Stimulated activated CD4-positive, alpha-beta T cell treated with anti-CD3 and anti-CD28 coated beads, TNF-alpha, amount 100 ng/mL, for 1 hour (primary cell): ENCODE measurements at regions not wholly inside any gene's neighbourhood (a gene's known extent, or its start where the extent isn't known, plus 50 kb on each side); places are given as distances from the start of the nearest gene placed in this dataset.
"Not testable (repeated sequence)": the region's sequence is repeated elsewhere in the genome, so short reads cannot be mapped to it uniquely, and the experiment has no call there.

Experiments used
- DNase-seq, 3 donors: peaks; one replicate each; pipeline ENCODE4 v3.0.0-alpha.2; 2020; ENCODE audit warnings: low read depth in 3 of 3, low spot score in 1 of 3

DNA sequence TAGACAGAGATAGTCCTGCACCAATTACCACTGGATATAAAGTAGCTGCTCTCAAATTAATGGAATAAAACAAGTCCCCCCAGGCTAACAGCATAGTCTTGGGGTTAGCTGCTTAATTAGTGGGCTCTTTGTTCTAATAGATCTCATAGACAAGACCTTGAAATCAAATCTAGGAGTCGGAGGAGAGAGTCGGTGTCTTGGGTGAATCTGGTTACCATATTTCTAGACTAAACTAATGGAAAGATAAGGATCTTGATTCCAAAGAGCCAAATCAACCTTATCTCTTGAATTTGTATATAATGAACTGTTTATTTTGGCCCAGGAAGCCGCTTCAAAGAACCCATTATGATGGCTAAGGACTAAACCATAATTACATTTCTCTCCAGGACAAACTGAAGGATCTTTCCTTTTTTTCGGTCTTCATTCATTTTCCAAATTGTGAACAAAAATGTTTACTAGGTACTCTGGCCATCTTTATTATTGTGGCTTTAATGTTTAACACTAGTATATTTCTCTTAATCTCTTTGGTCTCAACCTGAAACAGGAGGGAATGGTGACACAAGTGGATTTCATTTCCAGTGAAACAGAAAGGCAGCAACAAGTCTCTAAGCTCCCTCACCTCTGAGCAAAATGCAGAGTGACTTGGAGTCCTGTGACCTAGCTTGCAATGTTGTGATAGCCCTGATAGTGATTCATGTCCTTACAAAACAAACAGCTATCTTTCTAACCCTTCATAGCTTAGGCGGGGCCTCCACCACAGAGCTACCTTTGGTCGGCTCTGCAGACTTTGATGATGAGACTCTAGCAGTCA is 137.9 kb upstream of the PARD3B start:
- DNase-seq = no peak

DNA sequence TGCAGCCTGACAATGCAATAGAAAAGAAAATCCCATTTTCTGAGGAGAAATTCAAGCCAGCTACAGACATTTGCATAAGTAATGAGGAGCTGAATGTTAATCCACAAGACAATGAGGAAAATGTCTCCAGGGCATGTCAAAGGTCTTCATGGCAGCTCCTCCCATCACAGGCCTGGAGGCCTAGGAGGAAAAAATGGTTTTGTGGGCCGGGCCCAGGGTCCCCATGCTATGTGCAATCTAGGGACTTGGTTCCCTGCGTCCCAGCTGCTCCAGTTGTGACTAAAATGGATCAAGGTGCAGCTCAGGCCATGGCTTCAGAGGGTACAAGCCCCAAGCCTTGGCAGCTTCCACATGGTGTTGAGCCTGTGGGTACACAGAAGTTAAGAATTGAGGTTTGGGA is 132.5 kb upstream of the PARD3B start:
- not testable (repeated sequence) for DNase-seq

DNA sequence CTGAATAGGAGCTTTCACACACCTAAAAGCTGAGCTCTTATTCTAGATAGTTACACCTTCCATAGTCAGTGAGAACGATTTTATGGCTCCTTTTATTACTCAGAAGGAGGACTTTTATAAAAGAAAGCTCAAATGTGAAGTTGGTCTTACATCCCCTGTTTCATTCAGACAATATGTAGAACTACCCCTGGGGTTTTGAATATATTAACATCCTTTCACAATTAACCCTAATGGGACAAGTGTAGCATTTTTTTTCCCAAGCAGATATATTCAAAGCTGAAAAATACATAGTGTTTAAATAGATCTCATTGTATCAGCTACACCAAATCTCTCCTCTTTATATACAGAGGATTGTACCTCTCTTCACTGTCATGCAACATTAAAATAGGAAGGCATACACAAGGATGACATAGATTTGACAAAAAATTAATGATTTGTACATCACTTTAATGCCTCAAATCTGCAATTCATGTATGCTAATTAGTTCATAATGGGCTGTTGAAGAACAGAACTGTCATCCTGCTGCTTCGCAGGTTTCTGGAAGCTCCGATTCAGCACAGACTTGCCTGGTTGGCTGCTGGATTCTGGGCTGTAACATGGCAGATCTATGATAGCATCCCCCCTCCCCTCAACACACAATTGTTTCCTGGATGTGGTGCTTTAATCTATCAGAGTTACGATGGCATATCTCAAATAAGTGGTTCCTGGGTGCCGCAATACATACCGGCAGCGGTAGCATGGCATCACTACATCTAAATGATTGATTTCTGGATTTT is 129.7 kb upstream of the PARD3B start:
- DNase-seq = no peak

DNA sequence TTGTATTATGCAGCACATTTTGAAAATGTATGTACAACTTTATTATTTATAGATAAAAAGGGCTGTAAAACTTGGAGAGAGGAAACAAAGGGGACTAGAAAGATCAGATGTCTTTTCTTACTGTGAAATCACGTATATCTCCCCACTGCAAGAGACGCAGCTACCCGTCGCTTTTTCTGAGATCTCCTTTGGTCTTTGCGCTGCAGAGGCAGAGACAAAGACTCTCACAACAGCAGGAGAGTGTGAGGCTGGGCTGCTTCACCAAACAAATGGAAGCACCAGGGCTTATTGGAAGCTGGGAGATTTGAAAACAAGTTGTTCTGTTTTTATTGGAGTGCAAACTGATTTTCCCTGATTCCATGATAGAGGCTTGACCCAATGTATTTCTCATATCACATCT is 129.0 kb upstream of the PARD3B start:
- no peak for DNase-seq

DNA sequence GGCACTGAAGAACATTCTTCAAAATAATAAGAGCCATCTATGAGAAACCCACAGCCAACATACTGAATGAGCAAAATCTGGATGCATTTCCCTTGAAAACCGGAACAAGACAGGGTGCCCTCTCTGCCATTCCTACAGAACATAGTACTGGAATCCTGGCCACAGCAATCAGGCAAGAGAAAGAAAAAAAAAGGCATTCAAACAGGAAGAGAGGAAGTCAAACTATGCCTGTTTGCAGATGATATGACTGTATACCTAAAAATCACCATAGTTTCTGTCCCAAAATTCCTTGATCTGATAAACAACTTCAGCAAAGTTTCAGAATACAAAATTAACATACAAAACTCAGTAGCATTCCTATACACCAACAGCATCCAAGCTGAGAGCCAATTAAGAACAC is 119.5 kb upstream of the PARD3B start:
- DNase-seq = no peak

DNA sequence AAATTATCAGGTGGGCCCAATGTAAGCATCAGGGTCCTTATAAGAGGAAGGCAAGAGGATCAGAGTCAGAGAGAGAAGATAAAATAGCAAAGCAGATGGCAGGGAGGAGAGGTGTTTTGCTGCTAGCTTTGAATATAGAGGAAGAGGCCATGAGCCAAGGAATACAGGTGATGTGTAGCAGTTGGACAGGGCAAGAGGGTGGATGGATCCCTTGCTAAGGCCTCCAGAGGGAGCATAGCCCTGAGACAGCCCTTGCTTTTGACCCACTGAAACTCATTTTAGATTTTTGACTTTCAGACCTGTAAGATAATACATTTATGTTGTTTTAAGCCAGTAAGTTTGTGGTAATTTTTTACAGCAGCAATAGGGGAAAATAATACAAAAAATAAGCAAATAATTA is 116.6 kb upstream of the PARD3B start:
- no peak for DNase-seq

DNA sequence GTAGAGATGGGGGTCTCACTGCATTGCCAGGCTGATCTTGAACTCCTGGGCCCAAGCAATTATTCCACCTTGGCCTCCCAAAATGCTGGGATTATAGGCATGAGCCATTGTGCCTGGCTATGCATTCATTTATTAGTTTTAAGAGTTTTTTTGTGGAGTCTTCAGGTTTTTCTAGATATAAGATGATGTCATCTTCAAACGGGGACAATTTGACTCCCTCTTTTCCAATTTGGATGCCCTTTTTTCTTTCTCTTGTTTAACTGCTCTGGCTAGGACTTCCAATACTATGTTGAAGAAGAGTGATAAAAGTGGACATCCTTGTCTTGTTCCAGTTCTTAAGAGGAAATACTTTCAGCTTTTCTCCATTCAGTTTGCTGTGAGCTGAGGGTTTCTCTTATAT is 113.7 kb upstream of the PARD3B start:
- no peak for DNase-seq

DNA sequence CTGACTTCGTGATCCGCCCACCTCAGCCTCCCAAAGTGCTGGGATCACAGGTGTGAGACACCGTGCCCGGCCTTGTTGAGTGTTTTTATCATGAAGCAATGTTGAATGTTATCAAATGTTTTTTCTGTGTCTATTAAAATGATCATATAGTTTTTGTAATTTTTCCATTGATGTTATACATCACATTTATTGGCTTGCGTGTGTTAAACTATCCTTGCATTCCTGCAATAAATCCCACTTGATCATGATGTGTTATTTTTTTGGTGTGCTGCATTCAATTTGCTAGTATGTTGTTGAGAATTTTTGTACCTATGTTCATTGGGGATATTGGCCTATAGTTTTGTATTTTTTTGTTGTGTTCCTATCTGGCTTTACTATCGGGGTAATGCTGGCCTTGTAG is 113.1 kb upstream of the PARD3B start:
- DNase-seq = no peak

DNA sequence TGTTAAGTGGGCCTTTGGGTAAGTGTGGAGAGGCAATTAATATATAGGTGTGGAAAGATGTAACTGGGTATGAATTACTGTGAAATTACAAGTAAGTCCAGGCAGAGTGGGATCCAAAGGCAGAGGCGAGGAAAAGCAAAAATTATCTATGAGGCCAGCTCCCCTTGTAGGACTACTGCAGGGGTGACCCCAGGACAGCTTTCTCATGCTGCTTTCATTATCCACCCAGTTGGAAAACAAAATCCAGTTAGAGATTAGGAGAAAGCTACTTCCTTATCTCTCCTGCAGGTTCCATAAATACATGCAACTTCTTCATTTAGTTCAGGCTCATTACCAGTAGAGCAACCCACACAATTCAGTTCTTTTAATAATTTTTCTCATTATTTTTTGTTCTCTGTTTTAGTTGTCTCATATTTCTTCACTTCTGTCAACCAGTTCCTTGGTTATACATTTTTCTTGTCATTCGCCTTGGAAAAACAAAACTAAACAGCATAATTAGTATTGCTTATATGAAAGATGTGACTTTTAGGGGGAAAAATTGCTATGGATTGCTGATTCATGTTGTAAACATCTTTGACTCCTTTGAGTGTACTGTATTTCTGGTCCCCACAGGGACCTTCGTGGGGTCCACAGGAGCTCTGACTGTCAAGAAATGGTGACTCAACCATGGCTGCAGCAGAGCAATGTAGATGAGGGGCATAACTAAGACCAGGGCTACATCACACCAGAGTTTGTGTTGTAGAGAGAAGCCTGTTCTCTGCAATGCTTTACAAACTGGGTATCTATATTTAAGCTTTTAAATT is 110.4 kb upstream of the PARD3B start:
- DNase-seq = no peak

DNA sequence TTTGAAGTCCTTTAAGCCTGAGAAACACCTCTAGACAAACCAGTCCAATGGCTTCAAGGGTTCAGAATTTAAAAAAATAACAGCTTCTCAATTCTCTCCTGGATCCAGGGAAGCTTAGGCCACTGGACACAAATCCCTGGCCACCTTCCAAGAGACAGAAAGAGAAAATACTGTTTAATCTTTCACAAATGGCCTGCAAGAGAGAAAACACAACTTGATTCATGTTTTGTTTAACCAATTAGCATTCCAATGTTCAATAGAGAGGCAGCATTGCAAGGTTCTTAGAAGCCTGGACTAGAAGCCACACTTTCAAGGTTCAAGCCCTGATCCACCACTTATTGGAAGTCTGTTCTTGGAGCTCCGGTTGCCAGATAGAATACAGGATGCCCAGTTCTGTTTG is 109.0 kb upstream of the PARD3B start:
- no peak for DNase-seq

DNA sequence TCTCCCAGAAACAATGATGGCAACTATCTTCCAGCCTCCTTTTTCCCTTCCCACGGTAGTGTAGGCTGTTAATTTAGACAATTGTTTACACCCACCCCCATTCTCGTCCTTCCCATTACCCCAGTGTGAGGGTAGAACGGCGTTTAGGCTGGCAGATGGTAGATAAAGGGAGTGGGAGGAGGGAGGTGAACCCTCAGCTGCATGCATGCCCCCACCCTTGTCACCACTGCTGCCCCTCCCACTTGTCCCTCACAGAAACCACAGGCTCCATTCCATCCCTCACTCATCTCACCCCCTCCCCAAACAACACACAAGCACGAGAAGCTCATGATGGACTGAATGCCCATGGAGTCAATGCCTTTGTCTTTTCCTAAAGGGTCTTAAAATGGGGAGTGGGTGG is 107.9 kb upstream of the PARD3B start:
- no peak for DNase-seq

DNA sequence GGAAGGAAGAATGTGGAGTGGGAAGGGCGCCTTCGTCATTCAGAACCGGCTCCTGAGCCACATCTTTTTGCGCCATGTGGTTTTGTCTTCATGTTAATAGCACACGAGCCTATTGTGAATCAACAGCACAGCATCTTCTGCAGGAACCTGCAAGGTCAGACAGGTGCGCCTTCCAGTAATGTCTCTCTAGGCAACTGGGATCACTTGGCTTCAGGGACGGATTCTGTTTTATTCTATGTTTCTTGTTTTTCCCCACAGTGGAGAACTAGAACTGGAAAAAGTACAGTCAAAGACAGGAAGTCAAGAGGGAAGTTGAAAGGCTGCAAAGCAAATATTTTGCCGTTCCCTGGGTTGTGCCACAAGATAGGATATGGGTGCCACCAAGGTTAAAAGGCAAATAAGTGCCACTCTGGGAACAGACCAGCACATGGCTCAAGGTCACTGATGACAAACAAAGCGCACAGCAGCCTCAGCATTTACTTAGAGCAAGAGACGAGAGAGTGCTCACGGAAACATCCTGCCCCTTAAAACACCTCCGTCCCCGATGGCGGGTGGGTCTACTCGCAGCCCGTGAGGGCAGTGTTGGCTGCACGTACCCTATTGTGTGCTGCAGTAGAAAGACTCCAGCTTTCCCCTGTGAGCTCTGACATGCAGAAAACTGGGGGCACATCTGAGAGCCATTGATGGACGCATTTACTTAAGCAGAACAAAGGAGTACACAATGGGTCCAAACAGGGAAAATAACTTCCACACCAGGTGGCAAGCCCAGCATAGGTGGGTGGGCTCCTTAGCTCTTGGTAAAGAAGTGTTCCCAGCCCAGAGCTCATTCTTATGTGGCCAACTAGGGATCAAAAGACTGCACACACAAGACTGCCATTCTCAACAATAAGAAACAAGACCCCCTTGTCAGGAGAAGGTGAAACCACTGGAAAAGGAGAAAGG is 107.2 kb upstream of the PARD3B start:
- DNase-seq = no peak

DNA sequence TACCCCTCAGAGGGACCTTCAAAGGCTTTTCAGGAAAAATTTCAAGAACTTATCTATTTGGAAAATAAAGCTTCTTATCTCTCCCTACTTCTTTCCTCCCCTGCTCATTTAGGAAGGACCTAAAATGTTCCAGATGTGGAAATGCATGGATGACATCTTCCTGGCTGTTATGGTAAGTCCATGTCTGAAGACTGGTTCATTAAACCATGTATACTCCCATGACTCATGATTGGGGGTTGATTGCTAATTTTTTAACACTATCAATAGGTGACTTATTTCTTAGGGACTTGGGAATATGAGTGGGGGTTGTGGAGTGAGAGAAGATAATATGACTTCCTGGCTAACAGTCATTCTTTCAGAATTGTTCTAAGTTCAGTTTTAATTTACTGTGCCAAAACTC is 104.0 kb upstream of the PARD3B start:
- DNase-seq = no peak

DNA sequence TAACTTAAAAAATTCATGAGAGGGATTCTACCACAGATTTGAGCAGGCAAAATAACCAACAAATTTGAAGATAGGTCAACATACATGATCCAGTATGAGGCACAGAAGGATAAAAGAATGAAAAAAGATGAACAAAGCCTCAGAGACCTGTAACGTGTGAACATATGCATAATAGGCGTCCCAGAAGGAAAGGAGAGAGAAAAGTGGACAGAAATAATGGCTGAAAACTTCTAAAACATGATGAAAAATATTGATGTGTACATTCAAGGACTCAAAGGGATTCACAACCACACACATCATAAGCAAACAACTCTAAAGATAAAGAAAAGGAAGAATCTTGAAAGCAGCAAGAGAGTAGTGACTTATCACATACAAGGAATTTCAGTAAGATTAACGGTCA is 100.1 kb upstream of the PARD3B start:
- DNase-seq = no peak

DNA sequence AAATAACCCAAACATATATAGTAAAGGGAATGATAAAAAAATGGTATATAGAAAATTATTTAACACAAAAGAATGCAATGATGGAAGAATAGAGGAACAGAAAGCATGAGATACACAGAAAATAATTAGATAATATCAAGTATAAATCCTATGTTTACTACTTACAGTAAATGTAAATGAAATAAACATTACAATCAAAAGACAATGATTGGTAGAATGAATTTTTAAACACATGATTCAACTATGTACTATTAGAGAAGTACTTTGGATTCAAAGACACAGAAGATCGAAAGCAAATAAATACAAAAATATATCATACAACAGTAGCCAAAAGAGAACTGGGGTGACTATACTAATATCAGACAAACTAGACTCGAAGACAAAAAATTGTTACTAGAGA is 97.6 kb upstream of the PARD3B start:
- no peak for DNase-seq

DNA sequence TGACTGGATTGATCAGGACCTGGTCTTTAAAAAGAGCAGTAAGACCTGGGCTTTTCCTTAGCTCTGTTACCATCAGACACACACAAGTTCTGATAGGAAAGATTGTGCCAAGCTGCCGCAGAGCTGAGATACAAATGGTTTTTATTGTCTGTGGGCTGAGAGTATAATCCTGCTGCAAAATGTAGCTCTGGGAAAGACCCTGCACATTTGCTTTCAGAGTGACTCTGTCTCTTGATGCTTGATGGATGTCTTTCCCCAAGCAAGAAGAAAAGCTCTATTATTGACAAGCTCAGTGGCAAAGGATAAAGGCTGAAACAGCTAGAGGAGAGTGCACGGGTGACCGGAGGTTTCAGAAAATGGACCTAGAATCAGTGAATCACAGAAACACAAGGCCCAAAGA is 95.3 kb upstream of the PARD3B start:
- no peak for DNase-seq

DNA sequence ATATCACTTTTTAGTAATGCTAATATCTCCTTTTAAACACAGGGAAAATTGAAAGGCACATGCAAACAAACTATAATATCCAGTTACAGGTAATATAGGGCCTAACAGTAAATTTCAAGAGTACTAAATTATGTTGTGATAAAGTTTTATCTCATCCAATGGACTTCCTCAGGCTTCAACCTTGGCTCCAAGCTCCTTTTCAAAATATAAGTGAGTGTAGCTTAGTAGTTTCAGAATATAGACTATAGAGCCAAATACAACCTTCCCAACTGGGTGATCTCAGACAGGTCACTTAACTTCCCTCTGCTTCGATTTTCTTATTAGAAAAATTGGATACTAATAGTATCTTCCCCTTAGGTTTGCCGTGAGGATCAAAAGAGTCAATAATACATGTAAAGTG is 93.5 kb upstream of the PARD3B start:
- no peak for DNase-seq

DNA sequence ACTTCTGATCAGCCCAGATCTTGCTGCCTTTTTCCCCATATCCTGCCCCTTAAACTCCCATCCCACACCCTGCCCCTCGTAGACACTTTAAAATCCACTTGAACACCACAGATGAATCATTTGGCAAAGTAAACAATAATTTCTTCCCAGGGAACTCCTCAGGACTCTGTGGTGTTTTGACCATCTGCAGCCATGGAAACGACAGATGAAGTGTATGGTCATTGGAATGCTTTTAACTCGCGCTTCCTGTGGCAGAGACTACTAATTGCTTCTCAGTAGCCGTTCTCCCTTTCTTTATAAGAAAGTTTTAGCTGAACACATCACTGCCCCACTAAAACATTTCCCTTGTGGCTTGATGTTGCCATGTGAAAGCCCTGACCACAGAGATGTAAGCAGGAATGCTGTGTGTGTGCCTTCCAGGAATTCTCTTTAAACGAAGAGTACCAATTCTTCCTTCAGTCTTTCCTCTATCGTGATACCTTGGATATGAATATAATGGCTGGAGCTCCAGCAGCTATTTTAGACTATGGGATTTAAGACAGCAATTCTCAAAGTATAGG is 92.7 kb upstream of the PARD3B start:
- no peak for DNase-seq

DNA sequence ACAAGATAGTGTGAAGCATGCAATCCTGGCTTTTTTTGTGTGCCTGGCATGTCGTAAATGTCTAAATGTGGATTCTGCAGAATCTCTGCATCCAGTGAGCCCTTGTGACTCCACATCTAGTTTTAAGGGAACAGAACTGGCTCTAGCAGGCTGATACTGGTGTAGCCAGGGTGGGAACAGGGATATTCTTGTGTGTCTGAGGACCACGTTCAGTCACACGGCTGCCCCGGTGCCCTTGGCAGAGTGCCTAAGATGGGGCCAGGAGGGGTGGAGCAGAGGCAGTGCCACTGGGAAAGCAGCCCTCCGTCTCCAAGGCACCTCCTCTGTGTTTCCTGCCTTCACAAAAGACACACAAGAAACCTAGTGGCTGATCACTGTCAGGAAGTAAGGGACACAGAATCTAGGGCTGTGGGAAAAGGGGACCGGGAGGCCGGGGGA is 91.5 kb upstream of the PARD3B start:
- DNase-seq = no peak

DNA sequence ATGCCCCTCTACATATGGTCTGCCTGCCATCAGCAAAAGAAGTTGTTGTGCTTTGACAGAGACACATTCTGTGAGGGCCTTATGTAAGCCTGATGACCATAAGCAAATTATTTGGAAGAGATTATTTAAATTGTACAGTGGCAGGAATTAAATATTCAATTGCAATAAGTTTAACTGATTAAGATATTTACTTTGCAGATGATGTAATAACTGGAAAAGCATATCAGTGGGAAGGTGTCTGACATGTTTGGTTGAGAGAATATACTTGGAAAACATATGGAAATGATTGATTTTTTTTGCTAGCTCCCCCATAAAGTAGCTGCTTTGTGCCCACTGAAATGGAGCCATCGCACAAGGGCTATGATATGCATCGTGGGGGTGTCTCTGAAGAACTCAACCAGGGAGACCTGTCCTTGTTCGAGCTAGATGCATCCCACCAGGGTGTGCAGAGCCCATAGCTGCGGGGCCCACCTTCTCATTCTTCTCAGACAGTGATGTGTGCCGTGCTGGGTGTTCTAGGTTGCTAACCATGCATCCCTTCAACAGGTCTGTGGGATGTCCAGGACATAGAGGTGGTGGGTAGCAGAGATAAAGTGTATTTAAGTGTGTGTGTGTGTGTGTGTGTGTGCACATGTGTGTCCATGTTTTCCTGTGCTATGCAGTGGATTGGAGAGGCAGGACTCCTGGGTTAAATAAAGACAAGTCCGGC is 90.4 kb upstream of the PARD3B start:
- DNase-seq = no peak
